ENCODE measurements at regions not wholly inside any gene's neighbourhood (a gene's known extent, or its start where the extent isn't known, plus 50 kb on each side); places are given as distances from the start of the nearest gene placed in this dataset.

GRCh38 chr4:14404730-14405129 is 597.6 kb upstream of the CPEB2 start:
- no peak overlapping the region for H3K9ac ChIP-seq
- no peak overlapping the region for H3K4me3 ChIP-seq (ENCODE audit: low read depth in 2 of 2, low read length in 1 of 2)
- H3K27me3 ChIP-seq (ENCODE audit: insufficient read depth): no peaks in the 10 kb centered on the region
- H3K9me2 ChIP-seq: no peaks in the 10 kb centered on the region
- no peaks in the 10 kb centered on the region for H3K36me3 ChIP-seq (replicated peaks in 1 of 2; ENCODE audit: control insufficient read depth in 1 of 2, insufficient read depth in 2 of 2, low read length in 1 of 2)
- no peaks in the 10 kb centered on the region for H3K9me3 ChIP-seq
- H3K4me1 ChIP-seq (ENCODE audit: control insufficient read depth in 1 of 2, insufficient read depth in 2 of 2, low read depth in 1 of 2, low read length in 1 of 2): no peaks in the 10 kb centered on the region; a peak in 1 of 4 replicates
- no peaks in the 10 kb centered on the region for H3K79me2 ChIP-seq (ENCODE audit: insufficient read depth)
- 53% methylated on average over 5 of the region's 5 CpGs for WGBS (ENCODE audit: low lambda C conversion rate)
- H3F3A ChIP-seq (replicated peaks; ENCODE audit: insufficient read depth): no peaks in the 10 kb centered on the region
- H3K27ac ChIP-seq (ENCODE audit: low read depth in 2 of 2, low read length in 1 of 2): no peak overlapping the region
- no peak overlapping the region for H2AFZ ChIP-seq (ENCODE audit: low read depth)
- ChIA-PET POLR2A (no interaction called here), CTCF (no interaction called here)
- no peak overlapping the region for H3K4me2 ChIP-seq
- no peak for DNase-seq
- TF ChIP-seq YY1 (IDR thresholded peaks at IDR 0.05; ENCODE audit: low read depth) (no peak), FOXJ3 (CRISPR knock-in tag; IDR thresholded peaks at IDR 0.05) (no peak), GABPA (IDR thresholded peaks at IDR 0.05; ENCODE audit: low read depth) (no peak), RAD21 (IDR thresholded peaks at IDR 0.05; ENCODE audit: low read length) (no peak), IRF3 (IDR thresholded peaks at IDR 0.05; ENCODE audit: low read depth, low read length) (no peak), NFIC (IDR thresholded peaks at IDR 0.05; ENCODE audit: borderline replicate concordance) (no peak)
- TF ChIP-seq, protein P1, sequence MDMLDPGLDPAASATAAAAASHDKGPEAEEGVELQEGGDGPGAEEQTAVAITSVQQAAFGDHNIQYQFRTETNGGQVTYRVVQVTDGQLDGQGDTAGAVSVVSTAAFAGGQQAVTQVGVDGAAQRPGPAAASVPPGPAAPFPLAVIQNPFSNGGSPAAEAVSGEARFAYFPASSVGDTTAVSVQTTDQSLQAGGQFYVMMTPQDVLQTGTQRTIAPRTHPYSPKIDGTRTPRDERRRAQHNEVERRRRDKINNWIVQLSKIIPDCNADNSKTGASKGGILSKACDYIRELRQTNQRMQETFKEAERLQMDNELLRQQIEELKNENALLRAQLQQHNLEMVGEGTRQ (IDR thresholded peaks at IDR 0.05; ENCODE audit: borderline replicate concordance, low read depth, low read length): no peak
- H4K20me1 ChIP-seq (ENCODE audit: insufficient read depth): no peaks in the 10 kb centered on the region

DNA sequence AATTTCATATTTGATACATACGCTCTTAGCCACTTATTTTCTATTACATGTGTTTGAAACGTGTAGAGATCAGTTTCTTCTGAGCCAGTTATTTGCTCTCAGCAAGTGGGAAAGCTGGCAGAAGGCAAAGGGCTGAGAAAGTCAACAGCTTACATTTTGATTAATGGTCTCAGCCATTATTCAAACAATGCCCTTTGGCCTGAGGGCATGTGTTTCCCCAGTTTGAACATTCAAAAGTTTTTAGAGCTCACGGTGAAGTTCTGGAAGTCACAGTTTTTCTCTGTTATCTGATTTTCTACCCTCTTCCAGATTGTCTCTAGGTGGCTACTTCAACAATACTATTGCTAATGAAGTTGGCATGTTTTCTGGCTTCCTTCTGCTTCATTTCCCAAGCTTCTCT is 591.8 kb upstream of the CPEB2 start:
- no peak overlapping the region for H3K4me2 ChIP-seq
- no peak for TF ChIP-seq IRF3 (IDR thresholded peaks at IDR 0.05; ENCODE audit: low read depth, low read length)
- no peak for TF ChIP-seq FOXJ3 (CRISPR knock-in tag; IDR thresholded peaks at IDR 0.05)
- TF ChIP-seq EP300 (IDR thresholded peaks at IDR 0.05; ENCODE audit: borderline replicate concordance in 1 of 2, low read depth in 1 of 2, low read length in 1 of 2): no peak
- no peak for TF ChIP-seq MEF2A (IDR thresholded peaks at IDR 0.05; ENCODE audit: borderline replicate concordance, low read depth)
- no peak for TF ChIP-seq TCF12 (IDR thresholded peaks at IDR 0.05)
- TF ChIP-seq, protein P1 (IDR thresholded peaks at IDR 0.05; ENCODE audit: borderline replicate concordance, low read depth, low read length): no peak
- no peaks in the 10 kb centered on the region for H3K9me3 ChIP-seq
- H3K36me3 ChIP-seq (replicated peaks in 1 of 2; ENCODE audit: control insufficient read depth in 1 of 2, insufficient read depth in 2 of 2, low read length in 1 of 2): no peaks in the 10 kb centered on the region
- no peak for DNase-seq
- H3K4me1 ChIP-seq (ENCODE audit: control insufficient read depth in 1 of 2, insufficient read depth in 2 of 2, low read depth in 1 of 2, low read length in 1 of 2): no peaks in the 10 kb centered on the region
- H3K9me2 ChIP-seq: no peaks in the 10 kb centered on the region
- no peaks in the 10 kb centered on the region for H3K27me3 ChIP-seq (ENCODE audit: insufficient read depth)
- POLR2A ChIA-PET: no interaction called here
- H3K79me2 ChIP-seq (ENCODE audit: insufficient read depth): no peaks in the 10 kb centered on the region
- no peaks in the 10 kb centered on the region for H3F3A ChIP-seq (replicated peaks; ENCODE audit: insufficient read depth)
- no peak overlapping the region for H2AFZ ChIP-seq (ENCODE audit: low read depth)
- H3K27ac ChIP-seq (ENCODE audit: low read depth in 2 of 2, low read length in 1 of 2): no peak overlapping the region
- H3K4me3 ChIP-seq (ENCODE audit: low read depth in 2 of 2, low read length in 1 of 2): no peak overlapping the region
- H3K9ac ChIP-seq: no peak overlapping the region
- CTCF ChIA-PET: no interaction called here
- no peaks in the 10 kb centered on the region for H4K20me1 ChIP-seq (ENCODE audit: insufficient read depth)
- 26% methylated on average over 3 of the region's 3 CpGs for WGBS (ENCODE audit: low lambda C conversion rate)

Measured in SK-N-SH (cell line).